ENCODE measurements at regions not wholly inside any gene's neighbourhood (a gene's known extent, or its start where the extent isn't known, plus 50 kb on each side); places are given as distances from the start of the nearest gene placed in this dataset.

- TF ChIP-seq CTCF (IDR thresholded peaks at IDR 0.05; ENCODE audit: insufficient read depth, low read length) = no peak
- TF ChIP-seq REST (IDR thresholded peaks at IDR 0.05; ENCODE audit: insufficient replicate concordance, low read depth) = no peak
Measured at GRCh38 chr4:107452717-107453630, 267.1 kb downstream of the PAPSS1 start.
